ENCODE measurements at regions not wholly inside any gene's neighbourhood (a gene's known extent, or its start where the extent isn't known, plus 50 kb on each side); places are given as distances from the start of the nearest gene placed in this dataset.

- TF ChIP-seq CHCHD3 (CRISPR knock-in tag; IDR thresholded peaks at IDR 0.05) (no peak), ONECUT2 (CRISPR knock-in tag; IDR thresholded peaks at IDR 0.05) (no peak), TAF15 (IDR thresholded peaks at IDR 0.05; ENCODE audit: low read depth, low read length, poor library complexity, severe bottlenecking) (no peak), ATF4 (CRISPR knock-in tag; IDR thresholded peaks at IDR 0.05) (no peak), IRF2 (CRISPR knock-in tag; IDR thresholded peaks at IDR 0.05) (no peak), ZNF318 (CRISPR knock-in tag; IDR thresholded peaks at IDR 0.05) (no peak), CTCF (CRISPR knock-in tag; IDR thresholded peaks at IDR 0.05) (no peak), EZH2 (conservative IDR thresholded peaks at IDR 0.05; ENCODE audit: low read depth, low read length) (no peak), THRA (CRISPR knock-in tag; IDR thresholded peaks at IDR 0.05; ENCODE audit: borderline replicate concordance) (no peak), POLR2A (IDR thresholded peaks at IDR 0.05; ENCODE audit: insufficient read depth in 1 of 2, low read depth in 2 of 2, low read length in 2 of 2) (no peak)
These were observed 210.3 kb upstream of the GPR26 start for GRCh38 chr10:123455861-123456260.

All from HepG2 (cell line).